GM12891 (cell line): ENCODE measurements at regions not wholly inside any gene's neighbourhood (a gene's known extent, or its start where the extent isn't known, plus 50 kb on each side); places are given as distances from the start of the nearest gene placed in this dataset.

Experiments
- PAX5 ChIP-seq: IDR thresholded peaks from 2 replicates; pipeline ENCODE4 v1.6.1; 2011; ENCODE audit warnings: low read length, moderate library complexity, mild to moderate bottlenecking; ENCODE audit not compliant: insufficient read depth, severe bottlenecking
- POLR2A ChIP-seq: IDR thresholded peaks from 2 replicates; pipeline ENCODE4 v1.6.1; 2011; ENCODE audit warnings: low read depth, low read length, control low read depth
- POLR2AphosphoS5 ChIP-seq: IDR thresholded peaks from 2 replicates; pipeline ENCODE4 v1.6.1; 2011; ENCODE audit warnings: low read depth, low read length, control low read depth
- POU2F2 ChIP-seq: IDR thresholded peaks from 2 replicates; pipeline ENCODE4 v1.6.1; 2011; ENCODE audit warnings: low read depth, mild to moderate bottlenecking, control low read depth, low read length, moderate library complexity
- TAF1 ChIP-seq: IDR thresholded peaks from 2 replicates; pipeline ENCODE4 v1.6.1; 2011; ENCODE audit warnings: low read depth, low read length, control low read depth

DNA sequence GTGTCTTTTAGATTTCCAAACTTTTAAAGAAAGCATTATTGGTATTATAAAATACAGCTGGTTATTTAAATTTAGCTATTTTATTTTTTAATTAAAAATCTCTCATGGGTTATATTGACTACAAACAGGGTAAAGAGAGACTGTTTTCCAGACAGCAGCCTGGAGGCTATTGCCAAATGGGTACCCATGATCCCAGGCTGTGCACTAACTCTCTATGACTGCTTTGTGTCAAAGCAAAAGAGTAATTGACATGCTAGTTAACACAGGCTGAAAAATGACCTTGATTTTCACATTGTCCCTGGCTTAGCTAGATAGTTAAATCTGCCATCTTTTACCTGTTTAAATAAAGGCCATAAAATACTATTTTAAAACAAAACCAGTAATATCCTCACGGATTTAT is 589.7 kb downstream of the ANXA1 start:
- no peak for TF ChIP-seq POLR2A
- TF ChIP-seq PAX5, result no peak
- TF ChIP-seq POLR2AphosphoS5, result no peak
- no peak for TF ChIP-seq TAF1
- TF ChIP-seq POU2F2, result no peak
